Neuronal stem cell (in vitro differentiated cells): ENCODE measurements at regions not wholly inside any gene's neighbourhood (a gene's known extent, or its start where the extent isn't known, plus 50 kb on each side); places are given as distances from the start of the nearest gene placed in this dataset.

Experiments
- DNase-seq: peaks from one replicate; pipeline ENCODE4 v3.0.0-alpha.2; 2013; ENCODE audit warnings: low spot score
- H2AFZ ChIP-seq: one replicate; pipeline ENCODE4 v1.6.1; 2013; ENCODE audit warnings: mild to moderate bottlenecking, low read length, inconsistent platforms
- H2AK5ac ChIP-seq: 2 replicates; pipeline ENCODE4 v1.6.1; 2013; ENCODE audit warnings: low read depth, mild to moderate bottlenecking, inconsistent platforms, low read length, moderate library complexity, mixed read lengths
- H2BK120ac ChIP-seq: 2 replicates; pipeline ENCODE4 v1.6.1; 2013; ENCODE audit warnings: low read depth, mild to moderate bottlenecking, inconsistent platforms, low read length, moderate library complexity, mixed read lengths
- H2BK12ac ChIP-seq: one replicate; pipeline ENCODE4 v1.6.1; 2013; ENCODE audit warnings: low read length, inconsistent platforms
- H2BK15ac ChIP-seq: 2 replicates; pipeline ENCODE4 v1.6.1; 2013; ENCODE audit warnings: mild to moderate bottlenecking, low read length, inconsistent platforms, mixed read lengths
- H2BK5ac ChIP-seq: one replicate; pipeline ENCODE4 v1.6.1; 2013; ENCODE audit warnings: inconsistent platforms, mild to moderate bottlenecking, low read length, moderate library complexity
- H3K14ac ChIP-seq: one replicate; pipeline ENCODE4 v1.6.1; 2013; ENCODE audit warnings: low read length, inconsistent platforms
- H3K18ac ChIP-seq: 2 replicates; pipeline ENCODE4 v1.6.1; 2013; ENCODE audit warnings: low read length, inconsistent platforms
- H3K23ac ChIP-seq: 2 replicates; pipeline ENCODE4 v1.6.1; 2013; ENCODE audit warnings: low read depth, mild to moderate bottlenecking, mixed read lengths, low read length, inconsistent platforms; ENCODE audit not compliant: poor library complexity
- H3K27ac ChIP-seq: replicated peaks from 3 replicates; pipeline ENCODE4 v1.5.1; 2013; ENCODE audit warnings: low read length, inconsistent platforms
- H3K27me3 ChIP-seq, 3 experiments: 2 replicates each; pipeline ENCODE4 v1.6.1; 2013; ENCODE audit warnings: low read length in 3 of 3, mild to moderate bottlenecking in 2 of 3, inconsistent platforms in 1 of 3, low read depth in 1 of 3, mixed read lengths in 1 of 3, moderate library complexity in 1 of 3; ENCODE audit not compliant: control insufficient read depth in 3 of 3, insufficient read depth in 3 of 3
- H3K36me3 ChIP-seq, 2 donors: replicated peaks in 1 of 2; 2 replicates each; pipeline ENCODE4 v1.6.1; 2013; ENCODE audit warnings: low read length in 2 of 2; ENCODE audit not compliant: control insufficient read depth in 2 of 2, insufficient read depth in 2 of 2
- H3K4ac ChIP-seq: 2 replicates; pipeline ENCODE4 v1.6.1; 2013; ENCODE audit warnings: inconsistent platforms, mild to moderate bottlenecking, low read length, moderate library complexity
- H3K4me1 ChIP-seq, 2 donors: 1 replicate in 1 of 2; 2 replicates in 1 of 2; pipeline ENCODE4 v1.6.1; 2013; ENCODE audit warnings: low read length in 2 of 2, low read depth in 1 of 2; ENCODE audit not compliant: control insufficient read depth in 2 of 2, insufficient read depth in 1 of 2
- H3K4me2 ChIP-seq: one replicate; pipeline ENCODE4 v1.6.1; 2013; ENCODE audit warnings: mild to moderate bottlenecking, low read length, inconsistent platforms; ENCODE audit not compliant: insufficient read depth, poor library complexity, severe bottlenecking
- H3K4me3 ChIP-seq, 2 donors: 2 replicates each; pipeline ENCODE4 v1.5.1; 2013; ENCODE audit warnings: low read length in 2 of 2, mild to moderate bottlenecking in 2 of 2, inconsistent platforms in 1 of 2, moderate library complexity in 1 of 2
- H3K79me1 ChIP-seq: one replicate; pipeline ENCODE4 v1.6.1; 2013; ENCODE audit warnings: low read depth, mild to moderate bottlenecking, inconsistent platforms, low read length, moderate library complexity
- H3K9ac ChIP-seq: one replicate; pipeline ENCODE4 v1.6.1; 2013; ENCODE audit warnings: mild to moderate bottlenecking, low read depth, low read length, inconsistent platforms; ENCODE audit not compliant: poor library complexity
- H3K9me3 ChIP-seq, 2 donors: replicated peaks in 1 of 2; 2 replicates each; pipeline versions ENCODE3 to v1.6.1; 2013; ENCODE audit warnings: low read length in 2 of 2, mild to moderate bottlenecking in 2 of 2, inconsistent platforms in 1 of 2, low read depth in 1 of 2, mixed read lengths in 1 of 2, moderate library complexity in 1 of 2; ENCODE audit not compliant: control insufficient read depth in 2 of 2, insufficient read depth in 1 of 2
- H4K8ac ChIP-seq: one replicate; pipeline ENCODE4 v1.6.1; 2013; ENCODE audit warnings: low read depth, mild to moderate bottlenecking, inconsistent platforms, low read length, moderate library complexity
- H4K91ac ChIP-seq: one replicate; pipeline ENCODE4 v1.6.1; 2013; ENCODE audit warnings: low read length, low read depth, mild to moderate bottlenecking, inconsistent platforms; ENCODE audit not compliant: poor library complexity
- WGBS, 2 donors: extraction: QIAGEN DNeasy Blood & Tissue Kit; methylation state at CpG; one replicate each; pipeline ENCODE4 v1.1.7; 2013; ENCODE audit warnings: missing lambda C conversion rate in 2 of 2, mixed read lengths in 1 of 2; ENCODE audit not compliant: insufficient read length in 2 of 2, insufficient replicate concordance in 1 of 2; ENCODE audit errors: extremely low coverage in 2 of 2; 5-methylcytosine and 5-hydroxymethylcytosine counted together

DNA sequence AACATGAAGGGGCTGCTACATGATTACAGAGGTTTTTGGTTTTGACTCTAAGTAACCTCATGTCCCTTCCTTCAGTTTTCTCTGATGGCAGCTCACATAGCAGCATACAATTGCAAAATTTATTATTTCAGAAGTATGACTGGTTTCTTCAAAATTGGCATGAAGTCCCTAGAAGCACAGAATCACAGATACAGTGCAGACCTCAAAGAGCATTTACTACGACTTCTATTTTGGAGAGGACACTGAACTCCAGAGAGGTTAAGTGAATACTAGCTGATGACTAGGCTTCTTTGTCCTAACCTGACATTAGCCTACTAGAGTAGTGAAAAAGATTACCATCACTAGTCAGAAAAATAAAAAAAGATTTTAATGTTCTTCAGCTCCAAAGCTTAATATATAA, 664.3 kb downstream of the RFPL4B start:
- no peak overlapping the region for H3K18ac ChIP-seq
- H3K9ac ChIP-seq = no peak overlapping the region
- no peak overlapping the region for H3K4me3 ChIP-seq
- no peaks in the 10 kb centered on the region for H3K36me3 ChIP-seq
- no peak overlapping the region for H3K14ac ChIP-seq
- no peak overlapping the region for H2AK5ac ChIP-seq
- H3K23ac ChIP-seq = no peak overlapping the region
- no peak overlapping the region for H2BK15ac ChIP-seq
- no peaks in the 10 kb centered on the region for H3K4me1 ChIP-seq
- no peak overlapping the region for H2AFZ ChIP-seq
- H2BK12ac ChIP-seq = no peak overlapping the region
- no CpG with 5 or more reads among the region's 1 CpG for WGBS, 2 donors
- H2BK120ac ChIP-seq = no peak overlapping the region
- no peaks in the 10 kb centered on the region for H3K9me3 ChIP-seq
- no peak overlapping the region for H3K4ac ChIP-seq
- no peaks in the 10 kb centered on the region for H3K79me1 ChIP-seq
- no peak overlapping the region for H3K27ac ChIP-seq
- no peak overlapping the region for H4K91ac ChIP-seq
- no peak for DNase-seq
- H4K8ac ChIP-seq = no peak overlapping the region
- no peak overlapping the region for H2BK5ac ChIP-seq
- H3K4me2 ChIP-seq = no peak overlapping the region
- no peaks in the 10 kb centered on the region for H3K27me3 ChIP-seq

DNA sequence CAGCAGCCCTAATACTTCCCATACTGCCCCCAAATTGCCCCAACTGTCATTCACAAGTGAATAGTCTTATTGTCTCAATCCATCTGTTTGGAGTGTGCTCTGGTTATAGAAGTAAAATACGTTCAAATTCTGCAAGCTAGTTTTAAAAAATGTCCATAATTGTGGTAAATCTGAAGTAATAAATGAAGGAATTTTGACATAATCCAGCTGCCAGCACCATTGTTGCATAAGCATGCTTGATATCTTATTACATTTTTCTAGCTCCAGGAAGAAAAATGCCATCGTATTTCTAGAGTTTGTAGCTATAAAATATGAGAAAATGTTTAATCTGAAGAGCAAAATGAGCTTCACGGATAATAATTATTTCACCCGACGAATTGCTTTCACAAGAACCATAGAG, 664.7 kb downstream of the RFPL4B start:
- Histone ChIP-seq H3K23ac (no peak overlapping the region), H3K36me3 (no peaks in the 10 kb centered on the region), H2BK15ac (no peak overlapping the region), H3K27me3 (no peaks in the 10 kb centered on the region), H3K4me2 (no peak overlapping the region), H3K4me1 (no peaks in the 10 kb centered on the region), H3K9ac (no peak overlapping the region), H3K4ac (no peak overlapping the region), H2AFZ (no peak overlapping the region), H4K91ac (no peak overlapping the region), H2BK120ac (no peak overlapping the region), H4K8ac (no peak overlapping the region), H2BK5ac (no peak overlapping the region), H3K9me3 (no peaks in the 10 kb centered on the region), H3K27ac (no peak overlapping the region), H2AK5ac (no peak overlapping the region), H3K14ac (no peak overlapping the region), H3K79me1 (no peaks in the 10 kb centered on the region), H2BK12ac (no peak overlapping the region), H3K4me3 (no peak overlapping the region), H3K18ac (no peak overlapping the region)
- WGBS, 2 donors = no CpG with 5 or more reads among the region's 5 CpGs
- no peak for DNase-seq

DNA sequence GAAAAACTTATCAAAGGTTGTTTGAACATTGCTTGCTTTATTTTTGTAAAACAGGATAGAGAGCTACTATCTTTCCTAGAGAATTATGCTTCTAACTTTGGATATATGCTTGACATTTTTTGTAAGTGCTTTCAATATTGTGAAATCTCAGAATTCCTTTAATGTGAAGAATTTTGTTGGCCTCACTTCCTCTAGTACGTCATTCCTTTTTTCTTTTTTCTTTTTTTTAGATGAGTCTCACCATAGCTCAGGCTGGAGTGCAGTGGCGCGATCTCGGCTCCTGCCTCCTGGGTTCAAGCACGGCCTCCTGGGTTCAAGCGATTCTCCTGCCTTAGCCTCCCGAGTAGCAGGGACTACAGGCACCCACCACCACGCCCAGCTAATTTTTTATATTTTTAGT, 668.1 kb downstream of the RFPL4B start:
- no peak overlapping the region for H2BK5ac ChIP-seq
- no peak overlapping the region for H3K14ac ChIP-seq
- DNase-seq = no peak
- no peak overlapping the region for H3K4ac ChIP-seq
- H3K9me3 ChIP-seq = peaks cover 0 to 8% of the 10 kb centered on the region in 2 donors
- no peak overlapping the region for H2BK12ac ChIP-seq
- no peak overlapping the region for H3K18ac ChIP-seq
- H4K8ac ChIP-seq = no peak overlapping the region
- H3K9ac ChIP-seq = no peak overlapping the region
- no peak overlapping the region for H3K23ac ChIP-seq
- H2AFZ ChIP-seq = no peak overlapping the region
- no peak overlapping the region for H4K91ac ChIP-seq
- H2BK15ac ChIP-seq = no peak overlapping the region
- no peaks in the 10 kb centered on the region for H3K36me3 ChIP-seq
- H2BK120ac ChIP-seq = no peak overlapping the region
- H3K27ac ChIP-seq = no peak overlapping the region
- no peaks in the 10 kb centered on the region for H3K79me1 ChIP-seq
- H3K4me1 ChIP-seq = peaks cover 0 to 2% of the 10 kb centered on the region in 2 donors
- H2AK5ac ChIP-seq = no peak overlapping the region
- no peak overlapping the region for H3K4me3 ChIP-seq
- WGBS, 2 donors = no CpG with 5 or more reads among the region's 8 CpGs
- H3K4me2 ChIP-seq = no peak overlapping the region
- H3K27me3 ChIP-seq = no peaks in the 10 kb centered on the region

DNA sequence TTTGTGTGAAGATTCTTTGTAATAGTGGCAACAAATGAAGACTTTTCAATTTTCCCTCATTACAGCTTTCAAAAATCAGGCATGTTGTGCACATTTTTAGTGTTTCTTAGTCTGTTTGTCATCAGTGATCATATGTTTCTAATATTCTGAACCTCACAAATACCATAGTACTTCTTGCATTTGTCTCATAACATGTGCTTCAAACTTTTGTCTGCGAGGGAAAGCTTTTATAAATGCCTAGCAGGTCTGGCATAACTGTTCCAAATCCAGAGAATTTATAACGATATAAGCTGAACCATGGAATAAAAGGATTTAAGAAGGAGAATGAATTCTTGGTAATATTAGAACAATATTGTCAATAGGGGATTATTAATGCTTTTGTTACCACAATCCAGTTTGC, 670.2 kb downstream of the RFPL4B start:
- Histone ChIP-seq H3K4me2 (no peak overlapping the region), H3K27ac (no peak overlapping the region)

More for the DNA sequence above, 670.2 kb downstream of the RFPL4B start:
- Histone ChIP-seq H2BK15ac (no peak overlapping the region), H4K91ac (no peak overlapping the region), H2BK5ac (no peak overlapping the region), H3K23ac (no peak overlapping the region), H3K27me3 (no peaks in the 10 kb centered on the region), H3K9ac (no peak overlapping the region), H3K14ac (no peak overlapping the region), H2AFZ (no peak overlapping the region), H3K4me3 (no peak overlapping the region), H2BK12ac (no peak overlapping the region), H3K9me3 (peaks cover 0 to 8% of the 10 kb centered on the region in 2 donors), H3K36me3 (no peaks in the 10 kb centered on the region), H3K4me1 (peaks cover 0 to 2% of the 10 kb centered on the region in 2 donors), H2BK120ac (no peak overlapping the region), H2AK5ac (no peak overlapping the region), H3K18ac (no peak overlapping the region), H3K4ac (no peak overlapping the region), H4K8ac (no peak overlapping the region), H3K79me1 (no peaks in the 10 kb centered on the region)
- no peak for DNase-seq
- WGBS, 2 donors = no CpG with 5 or more reads among the region's 2 CpGs
